ENCODE measurements at regions not wholly inside any gene's neighbourhood (a gene's known extent, or its start where the extent isn't known, plus 50 kb on each side); places are given as distances from the start of the nearest gene placed in this dataset.
A peak's percentile ranks its signal among the peaks of the same experiment; 100 is the strongest.
"Not testable (repeated sequence)": the region's sequence is repeated elsewhere in the genome, so short reads cannot be mapped to it uniquely, and the experiment has no call there.

DNA sequence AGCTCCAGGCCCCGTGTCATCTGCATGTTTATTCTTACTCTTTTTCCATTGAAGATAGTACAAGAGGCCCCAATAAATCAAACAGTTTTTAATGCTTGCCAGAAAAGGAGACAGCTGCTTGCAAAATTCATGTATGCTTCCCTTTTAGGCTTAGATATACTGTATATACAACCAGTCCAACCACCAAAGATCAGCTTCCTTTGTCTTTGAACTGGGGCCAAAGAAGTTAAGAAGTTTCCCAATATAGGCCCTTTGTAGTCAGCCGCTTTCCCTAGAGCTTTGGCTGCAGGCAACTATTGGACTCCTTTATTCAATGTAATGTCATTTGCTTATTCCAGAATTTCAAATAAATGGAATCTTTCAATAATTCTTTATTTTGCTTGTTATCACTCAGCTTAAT is 1395.0 kb downstream of the GATA3 start:
- in situ Hi-C loops (cut with MboI; ENCODE audit: low sequenced_read_pairs): no loop called here
- Histone ChIP-seq H3K9me3 (no peaks in the 10 kb centered on the region), H3K4me3 (no peak overlapping the region), H3K36me3 (replicated peaks) (no peaks in the 10 kb centered on the region), H3K4me1 (no peaks in the 10 kb centered on the region; the same call in 1 of the 2 replicates), H3K27me3 (ENCODE audit: low read depth) (no peaks in the 10 kb centered on the region)
- no peak for DNase-seq (ENCODE audit: low spot score in 2 of 2)

DNA sequence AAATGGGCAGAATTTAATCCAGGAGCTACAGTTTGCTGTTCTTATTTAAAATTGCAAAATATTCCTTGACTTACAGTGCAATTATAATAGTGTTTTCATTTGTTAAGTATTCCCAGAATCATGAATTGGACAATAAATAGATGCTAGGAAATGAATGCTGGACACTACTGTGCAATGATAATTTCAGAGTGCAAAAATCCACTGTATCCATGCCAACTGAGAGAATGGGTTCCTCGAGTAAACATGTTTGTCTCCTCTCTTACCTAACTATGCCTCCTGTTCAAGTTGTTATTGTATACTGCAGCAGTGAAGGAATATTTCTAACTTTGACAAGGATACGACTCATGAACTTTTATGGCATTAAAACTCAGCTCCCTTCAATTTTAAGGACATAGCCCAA is 1396.3 kb downstream of the GATA3 start:
- H3K36me3 ChIP-seq (replicated peaks): no peaks in the 10 kb centered on the region
- H3K4me3 ChIP-seq: no peak overlapping the region
- H3K27me3 ChIP-seq (ENCODE audit: low read depth): no peaks in the 10 kb centered on the region
- in situ Hi-C loops (cut with MboI; ENCODE audit: low sequenced_read_pairs): no loop called here
- H3K9me3 ChIP-seq: no peaks in the 10 kb centered on the region
- H3K4me1 ChIP-seq: no peaks in the 10 kb centered on the region; the same call in 1 of the 2 replicates
- no peak for DNase-seq (ENCODE audit: low spot score in 2 of 2)

DNA sequence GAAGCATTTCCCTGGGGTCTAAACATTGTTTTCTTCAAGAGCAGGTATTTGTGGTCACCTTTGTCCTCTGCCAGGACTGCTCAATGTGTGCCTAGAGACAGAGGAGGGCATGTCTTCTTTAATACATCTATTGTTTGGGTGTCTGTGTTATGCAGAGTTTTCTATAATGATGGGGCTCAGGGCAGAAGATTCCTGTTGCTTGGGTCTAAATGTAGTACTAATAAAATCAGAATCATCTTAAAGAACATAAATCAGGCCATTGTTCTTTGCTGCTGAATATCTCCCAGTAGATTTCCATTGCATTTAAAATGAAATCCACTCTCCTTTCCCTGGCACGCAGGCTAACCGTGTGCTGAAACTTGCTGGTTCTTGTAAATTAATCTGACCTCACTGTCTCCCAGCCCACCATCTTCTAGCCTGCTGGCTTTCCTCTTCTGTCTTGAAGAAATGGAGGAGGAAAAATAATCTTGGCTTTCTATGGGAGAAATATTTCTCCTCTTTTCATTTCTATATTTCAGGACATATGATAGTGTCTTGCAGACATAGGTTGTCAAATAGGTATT is 1396.8 kb downstream of the GATA3 start:
- no peak overlapping the region for H3K4me3 ChIP-seq
- H3K9me3 ChIP-seq: no peaks in the 10 kb centered on the region
- no peaks in the 10 kb centered on the region for H3K27me3 ChIP-seq (ENCODE audit: low read depth)
- DNase-seq (ENCODE audit: low spot score in 2 of 2): peak; percentile 7 to 35
- H3K36me3 ChIP-seq (replicated peaks): no peaks in the 10 kb centered on the region
- no peaks in the 10 kb centered on the region; the same call in 1 of the 2 replicates for H3K4me1 ChIP-seq
- in situ Hi-C loops (cut with MboI; ENCODE audit: low sequenced_read_pairs): no loop called here

DNA sequence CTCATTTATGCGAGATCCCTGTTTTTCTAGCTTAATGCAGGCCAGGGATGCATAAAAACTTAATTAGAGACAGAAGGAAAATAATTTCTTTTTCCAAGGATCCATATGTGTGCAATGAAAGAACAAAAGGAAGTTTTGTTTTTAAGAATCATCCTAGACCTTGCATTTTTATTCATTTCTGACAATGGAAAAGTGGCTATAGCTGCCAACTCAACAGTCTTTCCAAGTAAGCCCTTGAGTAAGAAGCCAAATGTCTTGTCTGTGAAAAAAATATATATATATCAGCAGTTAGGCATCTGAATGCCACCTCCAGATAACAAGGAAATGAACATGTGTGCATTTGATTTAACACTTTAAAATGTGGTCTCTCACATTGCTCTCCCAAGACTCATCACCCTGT is 1397.6 kb downstream of the GATA3 start:
- no peak overlapping the region for H3K4me3 ChIP-seq
- H3K27me3 ChIP-seq (ENCODE audit: low read depth): no peaks in the 10 kb centered on the region
- no peak for DNase-seq (ENCODE audit: low spot score in 2 of 2)
- H3K4me1 ChIP-seq: no peaks in the 10 kb centered on the region; the same call in 1 of the 2 replicates
- no peaks in the 10 kb centered on the region for H3K9me3 ChIP-seq
- in situ Hi-C loops (cut with MboI; ENCODE audit: low sequenced_read_pairs): no loop called here
- H3K36me3 ChIP-seq (replicated peaks): no peaks in the 10 kb centered on the region

DNA sequence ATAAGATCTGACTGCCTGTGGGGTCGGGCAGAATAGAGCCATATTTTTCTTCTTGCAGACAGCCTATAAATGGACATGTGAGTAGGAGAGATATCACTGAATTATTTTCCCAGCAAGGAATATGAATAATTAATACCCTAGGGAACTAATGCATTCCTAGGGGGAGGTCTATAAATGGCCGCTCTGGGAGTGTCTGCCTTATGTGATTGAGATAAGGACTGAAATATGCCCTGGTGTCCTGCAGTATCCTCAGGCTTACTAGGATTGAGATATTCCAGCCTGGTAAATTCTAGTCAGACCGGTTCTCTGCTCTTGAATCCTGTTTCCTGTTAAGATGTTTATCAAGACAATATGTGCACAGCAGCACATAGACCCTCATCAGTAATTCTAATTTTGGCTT is 1399.4 kb downstream of the GATA3 start:
- H3K9me3 ChIP-seq; H3K4me1 ChIP-seq; DNase-seq (ENCODE audit: low spot score in 2 of 2); H3K27me3 ChIP-seq (ENCODE audit: low read depth); H3K36me3 ChIP-seq (replicated peaks); in situ Hi-C loops (cut with MboI; ENCODE audit: low sequenced_read_pairs); H3K4me3 ChIP-seq: not testable (repeated sequence)

DNA sequence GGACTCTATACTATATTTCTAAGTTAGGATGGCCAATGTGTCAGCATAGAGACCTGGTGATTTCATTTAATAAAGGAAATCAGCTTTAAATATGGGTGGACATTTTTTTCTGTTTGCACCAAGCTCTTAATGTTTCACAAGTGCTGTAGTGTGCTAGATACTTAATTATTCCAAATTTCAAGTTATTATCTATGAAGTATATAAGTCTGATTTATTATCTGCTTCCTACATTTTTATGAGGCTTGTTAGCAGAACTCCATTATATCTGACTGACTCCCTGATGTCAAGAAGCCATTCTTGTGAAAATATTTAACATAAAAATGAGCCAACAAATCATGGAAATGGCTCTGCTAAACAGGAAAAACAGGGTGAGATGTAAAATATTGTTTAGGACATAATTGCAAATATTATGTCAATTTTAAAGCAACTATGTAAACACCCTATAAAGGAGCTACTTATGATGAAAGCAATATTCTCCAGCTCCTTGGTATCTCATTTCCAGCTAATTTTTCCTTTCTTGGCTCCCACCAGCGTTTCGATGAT is 1415.2 kb downstream of the GATA3 start:
- no peaks in the 10 kb centered on the region for H3K9me3 ChIP-seq
- no peaks in the 10 kb centered on the region for H3K4me1 ChIP-seq
- no peak overlapping the region for H3K4me3 ChIP-seq
- no peaks in the 10 kb centered on the region for H3K27me3 ChIP-seq (ENCODE audit: low read depth)
- DNase-seq (ENCODE audit: low spot score in 2 of 2): no peak
- H3K36me3 ChIP-seq (replicated peaks): no peaks in the 10 kb centered on the region
- in situ Hi-C loops (cut with MboI; ENCODE audit: low sequenced_read_pairs): no loop called here

DNA sequence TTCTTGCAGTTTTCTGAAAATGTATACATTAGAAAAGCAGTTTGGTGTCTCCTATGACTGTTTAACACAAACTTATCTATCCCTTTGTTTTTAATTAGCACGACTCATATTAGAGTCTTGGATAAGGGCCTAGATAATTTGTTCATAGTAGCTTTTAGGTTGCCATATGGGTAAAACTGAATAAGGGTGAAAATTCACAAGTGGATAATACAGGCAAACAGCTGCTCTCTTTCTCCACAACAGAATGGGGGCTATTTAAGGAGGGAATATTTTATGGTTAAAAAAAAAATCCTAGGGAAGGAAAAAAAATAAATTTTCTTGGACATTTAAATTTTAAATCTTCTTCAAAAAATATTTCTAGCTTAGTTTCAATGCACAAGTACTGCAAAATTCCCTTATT is 1416.1 kb downstream of the GATA3 start:
- Histone ChIP-seq H3K4me1 (no peaks in the 10 kb centered on the region), H3K9me3 (no peaks in the 10 kb centered on the region), H3K36me3 (replicated peaks) (no peaks in the 10 kb centered on the region), H3K4me3 (no peak overlapping the region), H3K27me3 (ENCODE audit: low read depth) (no peaks in the 10 kb centered on the region)
- in situ Hi-C loops (cut with MboI; ENCODE audit: low sequenced_read_pairs): no loop called here
- DNase-seq (ENCODE audit: low spot score in 2 of 2): no peak

DNA sequence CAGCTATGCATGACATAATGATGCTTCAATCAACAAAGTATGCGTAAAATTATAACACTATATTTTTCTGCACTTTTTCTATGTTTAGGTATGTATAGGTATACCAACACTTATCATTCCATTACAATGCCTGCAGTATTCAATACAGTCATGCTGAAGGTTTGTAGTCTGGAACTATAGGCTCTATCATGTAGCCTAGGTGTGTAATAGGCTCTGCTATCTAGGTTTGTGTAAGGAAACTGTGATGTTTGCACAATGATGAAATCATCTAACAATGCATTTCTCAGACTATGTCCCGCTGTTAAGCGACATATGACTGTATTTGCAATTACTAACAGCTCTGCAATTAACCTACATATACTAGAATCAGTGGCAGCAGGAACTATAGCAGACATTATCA is 1447.5 kb downstream of the GATA3 start:
- Histone ChIP-seq H3K36me3 (replicated peaks) (no peaks in the 10 kb centered on the region), H3K9me3 (no peaks in the 10 kb centered on the region), H3K4me3 (no peak overlapping the region), H3K27me3 (ENCODE audit: low read depth) (no peaks in the 10 kb centered on the region), H3K4me1 (no peaks in the 10 kb centered on the region)
- in situ Hi-C loops (cut with MboI; ENCODE audit: low sequenced_read_pairs): no loop called here
- DNase-seq (ENCODE audit: low spot score in 2 of 2): no peak

DNA sequence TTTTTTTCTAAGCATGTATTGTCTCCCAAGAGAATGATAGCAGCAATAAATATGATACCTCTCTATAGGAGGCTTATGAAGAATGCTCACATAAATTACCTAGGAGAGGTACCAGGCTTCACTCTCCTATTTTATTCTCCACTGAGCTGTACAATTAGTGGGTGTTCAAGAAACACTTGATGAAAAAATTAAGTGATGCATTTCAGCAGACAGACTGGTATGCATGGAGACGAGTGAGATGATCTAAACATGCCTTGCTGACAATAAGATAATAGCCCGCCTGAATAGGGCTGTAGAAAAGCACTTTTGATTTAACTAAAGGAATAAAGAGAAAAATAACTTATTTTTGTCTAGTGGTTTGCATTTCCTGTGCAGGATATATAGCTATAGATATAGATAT is 1449.7 kb downstream of the GATA3 start:
- Histone ChIP-seq H3K4me1 (no peaks in the 10 kb centered on the region), H3K4me3 (no peak overlapping the region), H3K9me3 (no peaks in the 10 kb centered on the region), H3K27me3 (ENCODE audit: low read depth) (no peaks in the 10 kb centered on the region), H3K36me3 (replicated peaks) (no peaks in the 10 kb centered on the region)
- no peak for DNase-seq (ENCODE audit: low spot score in 2 of 2)
- in situ Hi-C loops (cut with MboI; ENCODE audit: low sequenced_read_pairs): no loop called here

DNA sequence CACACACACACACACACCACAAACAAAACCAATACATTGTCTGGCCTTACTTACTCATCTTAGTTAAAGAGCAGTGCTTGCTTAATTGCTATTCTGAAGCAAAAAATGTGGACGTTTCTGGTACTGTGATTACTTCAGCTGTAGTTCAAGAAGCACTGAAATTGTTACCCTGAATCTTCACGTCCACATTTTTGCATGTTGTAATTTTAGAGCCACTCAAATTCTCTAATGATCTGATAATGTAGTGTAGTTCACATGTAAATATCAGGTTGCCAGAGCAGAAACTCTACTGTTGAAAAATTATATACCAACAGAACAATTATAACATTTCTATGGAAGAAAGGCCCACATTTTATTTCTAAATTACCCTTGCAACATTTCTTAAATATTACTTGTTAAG is 1451.1 kb downstream of the GATA3 start:
- no peaks in the 10 kb centered on the region for H3K9me3 ChIP-seq
- no peaks in the 10 kb centered on the region for H3K27me3 ChIP-seq (ENCODE audit: low read depth)
- in situ Hi-C loops (cut with MboI; ENCODE audit: low sequenced_read_pairs): no loop called here
- H3K4me3 ChIP-seq: no peak overlapping the region
- H3K36me3 ChIP-seq (replicated peaks): no peaks in the 10 kb centered on the region
- no peaks in the 10 kb centered on the region for H3K4me1 ChIP-seq
- no peak for DNase-seq (ENCODE audit: low spot score in 2 of 2)

DNA sequence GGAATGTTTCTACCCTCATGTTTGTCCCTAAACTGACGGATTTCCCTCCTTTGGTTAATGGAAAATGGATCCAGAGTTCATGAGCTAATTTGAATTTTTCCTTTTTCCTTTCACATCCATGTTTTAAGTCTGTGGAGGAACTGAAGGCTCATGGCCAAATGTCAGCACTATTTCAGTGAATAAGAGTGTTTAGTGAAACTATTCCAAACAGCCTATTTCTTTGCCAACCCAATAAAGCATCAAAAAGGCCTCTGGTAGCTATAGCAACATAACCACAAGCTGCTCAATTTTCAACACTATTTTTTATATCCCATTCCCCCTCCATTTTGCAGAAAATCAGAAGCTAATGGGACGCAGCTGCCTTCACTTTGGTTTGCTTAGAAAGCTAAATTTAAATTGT is 1454.1 kb downstream of the GATA3 start:
- H3K4me3 ChIP-seq: no peak overlapping the region
- no peaks in the 10 kb centered on the region for H3K36me3 ChIP-seq (replicated peaks)
- in situ Hi-C loops (cut with MboI; ENCODE audit: low sequenced_read_pairs): no loop called here

DNA sequence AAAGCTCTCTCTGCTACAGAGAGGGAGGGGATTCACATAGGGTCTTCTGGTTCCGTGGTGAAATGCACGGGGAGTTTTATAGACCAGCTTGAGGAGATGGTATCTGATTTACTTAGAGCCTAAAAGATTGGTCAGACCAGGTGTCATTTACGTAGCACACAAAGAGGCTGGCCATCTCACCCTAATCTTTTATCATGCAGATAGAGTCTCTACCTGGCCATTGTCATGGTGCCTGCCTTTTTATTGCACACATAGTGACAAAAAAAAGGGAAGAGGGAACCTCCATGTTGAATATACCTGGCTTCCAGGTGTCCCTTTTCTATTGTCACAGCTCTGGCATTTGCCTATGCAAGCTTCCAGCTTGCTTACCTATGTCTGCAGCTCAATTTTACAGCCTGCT is 1456.1 kb downstream of the GATA3 start:
- no peaks in the 10 kb centered on the region for H3K36me3 ChIP-seq (replicated peaks)
- H3K4me1 ChIP-seq: no peaks in the 10 kb centered on the region
- no peak overlapping the region for H3K4me3 ChIP-seq
- H3K9me3 ChIP-seq: no peaks in the 10 kb centered on the region
- in situ Hi-C loops (cut with MboI; ENCODE audit: low sequenced_read_pairs): no loop called here
- no peak for DNase-seq (ENCODE audit: low spot score in 2 of 2)
- no peaks in the 10 kb centered on the region for H3K27me3 ChIP-seq (ENCODE audit: low read depth)

More for the DNA sequence above, 1454.1 kb downstream of the GATA3 start:
- no peak for DNase-seq (ENCODE audit: low spot score in 2 of 2)
- H3K27me3 ChIP-seq (ENCODE audit: low read depth): no peaks in the 10 kb centered on the region
- H3K4me1 ChIP-seq: no peaks in the 10 kb centered on the region
- H3K9me3 ChIP-seq: no peaks in the 10 kb centered on the region

DNA sequence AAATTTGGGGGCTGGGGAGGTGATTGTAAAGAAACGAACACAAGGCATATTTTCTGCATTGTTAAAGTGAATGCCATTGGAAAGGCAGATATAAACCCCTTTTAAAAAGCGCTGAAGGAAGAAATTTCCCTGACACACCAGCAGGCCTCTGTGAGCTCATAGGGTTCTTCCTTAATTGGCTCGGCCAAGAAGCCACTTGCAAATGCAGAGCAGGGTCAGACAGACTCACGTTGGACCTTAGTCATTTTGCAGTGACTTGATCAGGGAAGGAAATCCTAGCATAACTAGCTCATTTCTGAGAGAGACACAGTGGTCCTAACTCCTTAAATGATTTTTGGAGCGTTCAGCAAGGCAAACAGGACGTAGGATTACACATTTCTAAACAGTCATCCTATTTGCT is 1461.4 kb downstream of the GATA3 start:
- in situ Hi-C loops (cut with MboI; ENCODE audit: low sequenced_read_pairs): no loop called here
- no peak for DNase-seq (ENCODE audit: low spot score in 2 of 2)
- Histone ChIP-seq H3K27me3 (ENCODE audit: low read depth) (no peaks in the 10 kb centered on the region), H3K9me3 (no peaks in the 10 kb centered on the region), H3K4me3 (no peak overlapping the region), H3K36me3 (replicated peaks) (no peaks in the 10 kb centered on the region), H3K4me1 (no peaks in the 10 kb centered on the region)

DNA sequence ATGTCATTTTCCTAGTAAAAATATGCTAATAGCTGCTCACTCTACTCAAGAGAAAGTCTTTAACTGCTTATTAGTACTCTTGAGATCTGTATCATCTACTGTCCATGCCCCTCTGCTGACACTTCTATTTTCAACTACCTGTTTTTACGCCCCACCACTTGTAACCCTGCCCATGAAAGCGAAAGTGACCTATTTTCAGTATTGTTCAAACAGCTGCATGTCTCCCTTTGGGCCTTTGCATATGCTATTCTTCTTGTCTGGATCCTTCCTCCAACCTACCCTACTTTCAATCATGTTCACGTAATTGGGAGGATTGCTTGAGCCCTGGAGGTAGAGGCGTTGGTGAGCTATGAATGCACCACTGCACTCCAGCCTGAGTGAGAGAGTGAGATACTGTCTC is 1481.3 kb downstream of the GATA3 start:
- no peaks in the 10 kb centered on the region for H3K27me3 ChIP-seq (ENCODE audit: low read depth)
- no peak overlapping the region for H3K4me3 ChIP-seq
- H3K36me3 ChIP-seq (replicated peaks): no peaks in the 10 kb centered on the region
- H3K4me1 ChIP-seq: no peaks in the 10 kb centered on the region
- peak in 1 of 2 experiments; percentile 24 for DNase-seq (ENCODE audit: low spot score in 2 of 2)
- in situ Hi-C loops (cut with MboI; ENCODE audit: low sequenced_read_pairs): no loop called here
- no peaks in the 10 kb centered on the region; the same call in 1 of the 2 replicates for H3K9me3 ChIP-seq

DNA sequence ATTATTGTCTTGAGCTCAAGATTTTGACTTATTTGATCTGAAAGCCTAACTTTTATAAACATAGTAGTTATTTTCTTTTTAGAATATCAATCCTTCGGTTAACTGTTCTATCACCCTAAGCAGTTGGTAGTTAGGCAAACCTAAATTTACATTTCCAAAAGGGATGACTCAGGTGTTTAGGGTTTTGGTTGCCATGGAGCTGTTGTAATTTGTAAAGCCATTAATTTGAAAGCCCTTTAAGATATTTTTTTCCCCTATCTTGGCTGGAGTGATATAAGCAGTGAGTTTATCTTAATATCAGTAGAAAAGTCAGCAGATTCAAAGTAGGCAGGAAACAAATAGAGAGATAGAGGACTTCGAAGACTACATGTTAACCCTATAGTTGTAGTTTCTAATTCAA is 1472.6 kb upstream of the CELF2 start:
- no peaks in the 10 kb centered on the region for H3K9me3 ChIP-seq
- in situ Hi-C loops (cut with MboI; ENCODE audit: low sequenced_read_pairs): no loop called here

More for the DNA sequence above, 1472.6 kb upstream of the CELF2 start:
- Histone ChIP-seq H3K27me3 (ENCODE audit: low read depth) (no peaks in the 10 kb centered on the region), H3K4me1 (no peaks in the 10 kb centered on the region), H3K36me3 (replicated peaks) (no peaks in the 10 kb centered on the region), H3K4me3 (no peak overlapping the region)
- no peak for DNase-seq (ENCODE audit: low spot score in 2 of 2)

All from HAP-1 (cell line).